H1 (cell line): ENCODE measurements at regions not wholly inside any gene's neighbourhood (a gene's known extent, or its start where the extent isn't known, plus 50 kb on each side); places are given as distances from the start of the nearest gene placed in this dataset.

Experiments used
- CTCF ChIA-PET: fragments of 300-600 bp; sonication (Branson Sonifier 250); formaldehyde crosslinking; loops from one replicate; lab custom pipeline; 2021; ENCODE audit not compliant: partially characterized antibody; lab: Charles Lee
- POLR2A ChIA-PET: fragments of 300-600 bp; sonication (Branson Sonifier 250); formaldehyde crosslinking; loops from one replicate; lab custom pipeline; 2021; ENCODE audit warnings: inconsistent platforms; ENCODE audit not compliant: partially characterized antibody; lab: Charles Lee
- DNase-seq, 2 experiments: peaks; one replicate each; pipeline versions ENCODE4 v3.0.0 to v3.0.0-alpha.2; 2010 to 2022; ENCODE audit warnings: low spot score in 2 of 2, low read depth in 1 of 2, mixed read lengths in 1 of 2
- FAIRE-seq: peaks from 2 replicates; lab custom pipeline; 2011; peaks lifted over from hg19 to GRCh38; lab: Jason Lieb, UNC
- H2AFZ ChIP-seq: 2 replicates; pipeline ENCODE4 v1.8.1; 2012; ENCODE audit warnings: low read length, inconsistent platforms
- H2AK5ac ChIP-seq: 2 replicates; pipeline ENCODE4 v1.6.1; 2013; ENCODE audit warnings: low read depth, low read length
- H2BK120ac ChIP-seq: replicated peaks from 2 replicates; pipeline ENCODE3; 2013; ENCODE audit warnings: low read depth, low read length, inconsistent platforms
- H2BK12ac ChIP-seq: 2 replicates; pipeline ENCODE4 v1.6.1; 2013; ENCODE audit warnings: low read depth, low read length
- H2BK15ac ChIP-seq: 2 replicates; pipeline ENCODE4 v1.6.1; 2013; ENCODE audit warnings: low read length
- H2BK20ac ChIP-seq: 2 replicates; pipeline ENCODE4 v1.6.1; 2013; ENCODE audit warnings: low read length
- H2BK5ac ChIP-seq: 2 replicates; pipeline ENCODE4 v1.6.1; 2013; ENCODE audit warnings: low read depth, low read length
- H3K14ac ChIP-seq: 2 replicates; pipeline ENCODE4 v1.6.1; 2013; ENCODE audit warnings: inconsistent platforms; ENCODE audit not compliant: insufficient read length
- H3K18ac ChIP-seq: 2 replicates; pipeline ENCODE4 v1.6.1; 2013; ENCODE audit warnings: low read length; ENCODE audit errors: extremely low read depth
- H3K23ac ChIP-seq: 2 replicates; pipeline ENCODE4 v1.6.1; 2013; ENCODE audit warnings: inconsistent platforms; ENCODE audit not compliant: insufficient read length
- H3K23me2 ChIP-seq: 2 replicates; pipeline ENCODE4 v1.6.1; 2013; ENCODE audit warnings: low read depth, low read length
- H3K27ac ChIP-seq: 2 replicates; pipeline ENCODE4 v1.6.1; 2011; ENCODE audit warnings: low read depth, low read length, inconsistent platforms
- H3K27me3 ChIP-seq, 4 experiments: replicated peaks in 1 of 4; 1 replicate in 1 of 4; 2 replicates in 3 of 4; pipeline versions ENCODE4 v1.6.1 to v1.8.1; 2011 to 2013; ENCODE audit warnings: low read length in 3 of 4, mild to moderate bottlenecking in 3 of 4, inconsistent platforms in 2 of 4, mixed read lengths in 2 of 4, moderate library complexity in 1 of 4; ENCODE audit not compliant: control insufficient read depth in 3 of 4, insufficient read depth in 3 of 4; ENCODE audit errors: extremely low read depth in 1 of 4
- H3K36me3 ChIP-seq, 4 experiments: 2 replicates each; pipeline versions ENCODE4 v1.6.1 to v1.8.1; 2011 to 2013; ENCODE audit warnings: mild to moderate bottlenecking in 4 of 4, low read length in 3 of 4, moderate library complexity in 2 of 4, control low read depth in 1 of 4, inconsistent platforms in 1 of 4; ENCODE audit not compliant: insufficient read depth in 4 of 4, control insufficient read depth in 2 of 4
- H3K4ac ChIP-seq: replicated peaks from 2 replicates; pipeline ENCODE3; 2013; ENCODE audit warnings: low read length, low read depth, mixed read lengths, inconsistent platforms; ENCODE audit not compliant: insufficient read length
- H3K4me1 ChIP-seq, 4 experiments: replicated peaks in 1 of 4; 1 replicate in 1 of 4; 2 replicates in 3 of 4; pipeline versions ENCODE4 v1.6.1 to v1.8.1; 2011 to 2013; ENCODE audit warnings: low read length in 3 of 4, inconsistent platforms in 2 of 4, mixed read lengths in 1 of 4; ENCODE audit not compliant: insufficient read depth in 4 of 4, control insufficient read depth in 3 of 4
- H3K4me2 ChIP-seq, 2 experiments: 2 replicates each; pipeline versions ENCODE4 v1.6.1 to v1.8.1; 2011 to 2013; ENCODE audit warnings: low read depth in 2 of 2, low read length in 2 of 2, control low read depth in 1 of 2, inconsistent platforms in 1 of 2, mild to moderate bottlenecking in 1 of 2; ENCODE audit not compliant: insufficient read depth in 1 of 2
- H3K4me3 ChIP-seq, 4 experiments: fragments of 200-600, 300-600 bp in 1 of 4; sonication (generic), shearing (Covaris generic), sonication (Bioruptor Twin) in 1 of 4; 2 replicates each; pipeline versions ENCODE4 v1.5.1 to v1.8.1; 2011 to 2016; ENCODE audit warnings: low read length in 4 of 4, low read depth in 3 of 4, control low read depth in 2 of 4, inconsistent platforms in 2 of 4, mild to moderate bottlenecking in 2 of 4, mixed read lengths in 1 of 4, moderate library complexity in 1 of 4; ENCODE audit not compliant: insufficient read depth in 2 of 4; ENCODE audit errors: extremely low read depth in 1 of 4
- H3K56ac ChIP-seq: replicated peaks from 2 replicates; pipeline ENCODE3; 2013; ENCODE audit warnings: low read depth, mild to moderate bottlenecking, mixed read lengths, low read length, inconsistent platforms; ENCODE audit not compliant: insufficient read length
- H3K79me1 ChIP-seq: 2 replicates; pipeline ENCODE4 v1.6.1; 2013; ENCODE audit warnings: low read depth, low read length, control low read depth
- H3K79me2 ChIP-seq, 2 experiments: 2 replicates each; pipeline versions ENCODE4 v1.6.1 to v1.8.1; 2012 to 2013; ENCODE audit warnings: low read length in 2 of 2, mild to moderate bottlenecking in 2 of 2, inconsistent platforms in 1 of 2; ENCODE audit not compliant: insufficient read depth in 2 of 2, control insufficient read depth in 1 of 2
- H3K9ac ChIP-seq, 4 experiments: replicated peaks in 1 of 4; 1 replicate in 1 of 4; 2 replicates in 3 of 4; pipeline versions ENCODE4 v1.6.1 to v1.8.1; 2011 to 2013; ENCODE audit warnings: low read depth in 3 of 4, low read length in 3 of 4, control low read depth in 2 of 4, mild to moderate bottlenecking in 2 of 4, moderate library complexity in 2 of 4, inconsistent platforms in 1 of 4; ENCODE audit errors: extremely low read depth in 1 of 4
- H3K9me3 ChIP-seq, 2 experiments: 2 replicates each; pipeline versions ENCODE4 v1.6.1 to v1.8.1; 2012 to 2013; ENCODE audit warnings: mild to moderate bottlenecking in 2 of 2, moderate library complexity in 2 of 2, control low read depth in 1 of 2, inconsistent platforms in 1 of 2, low read depth in 1 of 2, low read length in 1 of 2, mixed read lengths in 1 of 2; ENCODE audit not compliant: insufficient read depth in 2 of 2
- H4K20me1 ChIP-seq, 2 experiments: replicated peaks in 1 of 2; 2 replicates each; pipeline versions ENCODE3 to v1.8.1; 2011 to 2013; ENCODE audit warnings: inconsistent platforms in 2 of 2, low read length in 2 of 2, mild to moderate bottlenecking in 1 of 2; ENCODE audit not compliant: insufficient read depth in 2 of 2, control insufficient read depth in 1 of 2
- H4K5ac ChIP-seq: 2 replicates; pipeline ENCODE4 v1.6.1; 2013; ENCODE audit warnings: low read length, low read depth, mixed read lengths, inconsistent platforms; ENCODE audit not compliant: insufficient read length
- H4K8ac ChIP-seq: 2 replicates; pipeline ENCODE4 v1.8.0; 2013; ENCODE audit warnings: mild to moderate bottlenecking, moderate library complexity, low read length, inconsistent platforms; ENCODE audit not compliant: insufficient read depth; ENCODE audit errors: extremely low read depth
- H4K91ac ChIP-seq: replicated peaks from 2 replicates; pipeline ENCODE3; 2013; ENCODE audit warnings: low read length, mixed read lengths, inconsistent platforms; ENCODE audit not compliant: insufficient read length
- CHD2 ChIP-seq: IDR thresholded peaks from 2 replicates; pipeline ENCODE4 v1.6.1; 2012; ENCODE audit warnings: low read length, improper control_type of control experiment
- CREB1 ChIP-seq: IDR thresholded peaks from 2 replicates; pipeline ENCODE4 v1.6.1; 2012; ENCODE audit warnings: inconsistent platforms
- FOSL1 ChIP-seq: IDR thresholded peaks from 2 replicates; pipeline ENCODE4 v1.6.1; 2011; ENCODE audit warnings: mild to moderate bottlenecking, low read depth, low read length, moderate library complexity; ENCODE audit not compliant: insufficient read depth
- GTF2F1 ChIP-seq: IDR thresholded peaks from 2 replicates; pipeline ENCODE4 v1.6.1; 2012; ENCODE audit warnings: low read depth, low read length, improper control_type of control experiment, borderline replicate concordance
- HDAC6 ChIP-seq: IDR thresholded peaks from one replicate; pipeline ENCODE4 v1.7.1; 2012; ENCODE audit warnings: low read depth, mild to moderate bottlenecking, inconsistent platforms, low read length, moderate library complexity
- TAF1 ChIP-seq: IDR thresholded peaks from 2 replicates; pipeline ENCODE4 v1.6.1; 2011; ENCODE audit warnings: mild to moderate bottlenecking, low read depth, low read length
- WGBS, 2 experiments: shearing (Covaris generic) in 1 of 2; methylation state at CpG; one replicate each; pipeline versions ENCODE4 v1.1.6 to v1.1.7; 2013 to 2015; ENCODE audit warnings: low lambda C conversion rate in 2 of 2, mixed read lengths in 2 of 2, inconsistent platforms in 1 of 2, low coverage in 1 of 2, missing lambda C conversion rate in 1 of 2; ENCODE audit not compliant: insufficient replicate concordance in 2 of 2, insufficient coverage in 1 of 2, insufficient read length in 1 of 2; ENCODE audit errors: extremely low coverage in 1 of 2, missing lambda C conversion rate in 1 of 2; 5-methylcytosine and 5-hydroxymethylcytosine counted together

- ChIA-PET POLR2A (no interaction called here), CTCF (no interaction called here)
- no peak overlapping the region for H2BK12ac ChIP-seq
- WGBS, 2 experiments, result 96% methylated on average over 7 of the region's 7 CpGs; no CpG with 5 or more reads in 1 of the 2 experiments
- H3K18ac ChIP-seq, result no peak overlapping the region
- no peak overlapping the region for H2AFZ ChIP-seq
- no peak overlapping the region for H4K5ac ChIP-seq
- no peak overlapping the region for H3K4me2 ChIP-seq
- no peaks in the 10 kb centered on the region; a peak in 1 of 8 replicates for H3K36me3 ChIP-seq
- no peak overlapping the region for H3K4me3 ChIP-seq
- no peak overlapping the region for H3K56ac ChIP-seq
- H2BK20ac ChIP-seq, result 0 out of 2 replicates have a peak overlapping the region, but pooled peaks have one; percentile 40
- no peak overlapping the region for H3K14ac ChIP-seq
- H2AK5ac ChIP-seq, result no peak overlapping the region
- H2BK15ac ChIP-seq, result no peak overlapping the region
- H2BK120ac ChIP-seq, result no peak overlapping the region
- no peak overlapping the region for H4K91ac ChIP-seq
- H3K4me1 ChIP-seq, result peaks cover 0 to 2% (median 0%) of the 10 kb centered on the region in 4 experiments; a peak in 1 of 7 replicates
- H3K23me2 ChIP-seq, result no peaks in the 10 kb centered on the region
- no peak overlapping the region for H3K9ac ChIP-seq
- DNase-seq (no peak), FAIRE-seq (no peak)
- H3K27ac ChIP-seq, result no peak overlapping the region
- peak overlapping the region; percentile 60 for H4K8ac ChIP-seq
- H4K20me1 ChIP-seq, result no peaks in the 10 kb centered on the region
- no peaks in the 10 kb centered on the region for H3K9me3 ChIP-seq
- no peak overlapping the region for H2BK5ac ChIP-seq
- no peak overlapping the region for H3K4ac ChIP-seq
- no peak overlapping the region for H3K23ac ChIP-seq
- H3K27me3 ChIP-seq, result no peaks in the 10 kb centered on the region
- H3K79me2 ChIP-seq, result no peaks in the 10 kb centered on the region
- no peaks in the 10 kb centered on the region for H3K79me1 ChIP-seq
- TF ChIP-seq FOSL1 (no peak), CHD2 (no peak), GTF2F1 (no peak), HDAC6 (no peak), TAF1 (no peak), CREB1 (no peak)
Measured at GRCh38 chr6:44554861-44555260, 167.4 kb downstream of the CDC5L start.
